HG02970 (cell line): ENCODE measurements at regions not wholly inside any gene's neighbourhood (a gene's known extent, or its start where the extent isn't known, plus 50 kb on each side); places are given as distances from the start of the nearest gene placed in this dataset.

ENCODE experiments used
- ATAC-seq: cut with Tn5 transposase; IDR thresholded peaks from one replicate; pipeline ENCODE4 v1.9.1; 2021; ENCODE audit warnings: mild to moderate bottlenecking, moderate library complexity, moderate number of reproducible peaks; ENCODE audit not compliant: unreplicated experiment, low FRiP score

- no peak for ATAC-seq
These were observed 50.2 kb upstream of the CCND2 start for GRCh38 chr12:4223273-4223845.

DNA sequence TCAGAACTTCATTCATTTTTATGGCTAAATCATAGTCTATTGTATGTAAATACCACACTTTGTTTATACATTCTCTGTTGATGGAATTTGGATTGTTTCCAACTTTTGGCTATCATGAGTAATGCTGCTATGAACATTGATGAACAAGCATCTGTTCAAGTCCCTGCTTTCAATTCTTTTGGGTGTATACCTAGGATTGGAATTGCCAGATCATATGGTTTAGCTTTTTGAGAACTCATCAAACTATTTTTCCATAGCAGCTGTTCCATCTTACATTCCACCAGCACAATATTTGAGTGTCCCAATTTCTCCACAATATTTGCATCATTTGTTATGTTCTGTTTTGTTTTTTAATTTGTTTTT, 52.3 kb upstream of the CCND2 start:
- no peak for ATAC-seq

DNA sequence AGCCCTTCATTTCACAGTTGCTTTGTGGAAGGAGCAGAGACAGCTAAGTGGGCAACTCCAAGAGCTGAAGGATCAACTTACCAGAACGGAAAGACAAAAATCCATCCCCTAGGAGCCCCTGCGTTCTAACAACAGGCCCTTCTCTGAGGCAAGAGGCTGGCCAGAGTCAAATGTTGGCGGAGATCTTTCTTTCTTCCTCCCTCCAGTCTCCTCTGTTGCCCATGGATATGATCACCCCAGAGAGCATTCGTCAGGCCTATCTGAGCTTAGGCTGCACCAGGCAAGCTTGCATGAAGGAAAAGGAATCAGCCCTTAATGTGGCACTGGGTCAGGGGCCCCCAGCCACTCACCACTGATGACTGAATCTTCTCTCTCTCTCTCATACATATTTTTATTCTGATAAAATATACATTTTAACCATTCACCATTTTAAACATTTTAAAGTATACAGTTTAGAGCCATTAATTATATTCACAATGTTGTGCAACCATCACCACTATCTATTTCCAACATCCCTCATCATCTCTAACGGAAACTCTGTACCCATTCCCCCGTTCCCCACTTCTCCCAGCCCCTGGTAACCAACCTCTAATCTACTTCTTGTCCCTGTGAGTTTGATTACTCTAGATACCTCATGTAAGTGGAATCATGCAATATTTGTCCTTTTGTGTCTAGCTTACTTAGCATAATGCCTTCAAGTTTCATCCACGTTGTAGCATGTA, 52.9 kb upstream of the CCND2 start:
- ATAC-seq: no peak

- no peak for ATAC-seq
These were observed 56.5 kb upstream of the CCND2 start for GRCh38 chr12:4217091-4217490.

- peak; percentile 12 for ATAC-seq
These were observed 57.2 kb upstream of the CCND2 start for GRCh38 chr12:4216187-4216927.

DNA sequence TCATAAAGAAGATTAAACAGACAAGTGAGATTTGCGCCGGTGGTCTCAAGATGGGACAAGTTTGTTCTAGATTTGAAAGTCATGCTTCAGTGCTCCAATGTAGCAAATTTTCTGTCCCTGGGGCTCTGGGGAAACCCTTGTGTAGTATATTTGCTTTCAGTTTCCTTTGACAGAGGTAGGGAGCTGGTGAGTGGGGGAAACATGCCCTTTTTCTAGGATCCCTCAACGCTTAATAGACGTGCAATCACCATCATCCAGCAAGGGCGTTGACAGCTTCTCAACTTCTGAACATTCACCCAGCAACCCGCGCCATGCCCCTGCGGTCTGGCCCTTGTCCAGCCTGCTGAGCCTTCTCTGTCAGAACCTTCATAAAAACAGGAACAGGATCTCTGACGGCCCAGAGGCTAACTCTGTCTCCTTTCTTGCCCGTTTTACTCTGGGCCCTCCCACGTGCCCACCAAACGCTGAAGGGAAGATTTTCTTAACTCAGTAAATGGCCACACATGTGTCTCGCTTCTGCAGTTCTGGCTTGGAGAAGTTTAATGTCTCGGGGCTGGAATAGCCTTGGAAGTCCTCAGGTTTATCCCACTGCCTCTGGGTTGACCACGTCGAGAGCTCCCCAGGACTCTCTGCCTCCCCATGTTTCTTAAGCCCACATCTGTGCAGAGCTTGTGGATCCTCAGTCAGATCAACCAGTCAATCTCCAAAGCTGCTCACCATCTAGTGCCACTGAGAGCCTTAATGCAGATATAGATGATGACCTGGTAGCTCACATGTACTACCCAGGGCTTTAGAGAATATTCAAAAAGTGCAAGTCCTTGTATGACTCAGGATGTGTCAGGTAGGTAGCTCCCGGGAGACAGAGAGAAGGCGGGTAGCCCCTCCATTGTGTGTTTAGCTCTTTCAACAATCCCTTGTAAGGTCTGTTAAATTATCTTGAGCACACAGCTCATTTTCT, 58.1 kb upstream of the CCND2 start:
- ATAC-seq: peak; percentile 74

DNA sequence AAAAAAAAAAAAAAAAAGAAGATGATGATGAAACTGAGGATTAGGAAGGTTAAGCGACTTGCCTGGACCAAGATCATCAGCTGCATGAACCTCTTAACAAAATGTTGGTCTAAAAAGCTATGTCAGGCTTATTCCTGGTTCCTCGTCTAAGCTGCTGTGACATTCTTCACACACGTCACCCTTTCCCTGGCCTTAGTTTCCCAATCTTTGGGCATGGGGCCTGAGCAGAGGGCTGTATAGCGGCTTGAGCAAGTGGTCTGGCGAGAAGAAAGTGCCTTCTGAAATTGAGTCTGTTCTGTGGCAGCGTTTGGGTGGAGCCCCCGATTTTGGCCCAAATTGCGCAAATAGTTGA, 58.7 kb upstream of the CCND2 start:
- ATAC-seq: no peak

DNA sequence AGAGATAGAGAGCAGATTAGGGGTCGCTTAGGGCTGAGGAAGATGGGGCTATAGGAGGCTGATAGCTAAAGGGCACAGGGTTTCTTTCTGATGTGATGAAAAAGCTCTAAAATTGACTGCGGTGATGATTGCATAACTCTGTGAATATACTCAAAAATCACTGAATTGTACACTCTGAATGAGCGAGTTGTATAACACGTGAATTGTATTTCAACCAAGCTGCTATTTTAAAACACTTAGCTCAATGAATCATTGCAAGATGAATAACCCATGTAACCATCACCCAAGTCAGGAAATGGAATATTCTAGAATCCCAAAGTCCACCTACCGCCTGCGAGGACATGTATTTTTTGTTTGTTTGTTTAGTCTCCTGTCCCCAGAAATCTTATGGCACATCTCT, 60.1 kb upstream of the CCND2 start:
- ATAC-seq: no peak

DNA sequence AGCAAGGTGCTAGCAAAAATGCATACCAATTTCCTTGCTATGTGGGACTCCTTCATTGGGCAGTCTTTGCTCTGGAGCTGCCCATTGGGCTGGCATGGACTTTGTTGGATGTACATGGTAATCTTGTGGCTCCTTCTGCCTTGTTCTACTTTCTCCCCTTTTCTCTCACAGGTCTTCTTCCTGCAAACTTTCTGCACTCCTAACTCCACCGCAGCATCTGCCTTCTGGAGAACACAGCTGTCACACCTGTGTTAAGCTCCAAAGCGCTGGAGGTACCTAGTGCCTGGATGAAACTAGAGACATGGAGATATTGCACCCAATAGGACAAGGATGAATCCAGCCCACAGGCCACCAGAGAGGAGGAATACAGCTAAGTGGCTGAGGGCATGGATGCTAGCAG, 60.7 kb upstream of the CCND2 start:
- ATAC-seq: no peak

DNA sequence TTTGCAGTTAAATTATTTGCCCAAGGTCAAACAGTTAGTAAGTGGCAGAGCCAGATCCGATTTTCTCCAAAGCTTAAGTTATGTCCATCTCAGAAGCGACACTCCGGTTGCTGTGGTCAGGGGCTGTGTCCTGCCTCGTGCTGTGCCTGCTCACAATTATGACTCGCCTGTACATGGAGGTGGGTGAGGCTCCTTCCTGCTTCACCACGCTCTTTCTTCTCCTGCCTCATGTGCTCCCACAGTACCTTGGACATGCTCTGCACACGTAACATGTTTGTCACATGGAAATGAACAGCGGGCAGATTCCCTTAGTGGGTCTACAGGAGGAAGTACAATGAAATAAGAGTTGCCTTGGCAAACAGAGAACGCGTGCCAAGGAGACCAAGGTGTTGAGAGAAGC, 62.2 kb upstream of the CCND2 start:
- ATAC-seq: no peak

DNA sequence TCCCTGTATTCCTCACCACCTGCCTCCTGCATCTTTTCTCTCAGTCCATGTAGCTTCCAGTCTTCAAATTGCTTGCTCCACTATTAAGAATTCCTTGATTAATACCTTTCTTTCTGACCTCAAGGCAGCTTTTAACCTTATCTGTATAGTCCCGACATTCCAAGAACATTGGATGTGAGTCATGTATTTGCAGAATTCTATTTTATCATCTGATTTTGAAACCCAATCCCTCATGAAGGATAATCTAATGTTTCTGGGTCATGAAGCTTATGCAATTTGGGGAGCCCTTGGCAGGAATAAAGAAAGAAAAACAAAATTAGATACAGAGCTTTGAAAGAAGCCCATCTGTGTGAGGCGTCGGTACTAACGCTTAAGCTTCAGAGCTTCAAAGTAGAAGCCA, 63.4 kb upstream of the CCND2 start:
- ATAC-seq: no peak

- no peak for ATAC-seq
These were observed 67.1 kb upstream of the CCND2 start for GRCh38 chr12:4206470-4206869.

- no peak for ATAC-seq
These were observed 69.7 kb upstream of the CCND2 start for GRCh38 chr12:4203772-4204376.

GRCh38 chr12:4202918-4203317, 70.6 kb upstream of the CCND2 start:
- no peak for ATAC-seq

DNA sequence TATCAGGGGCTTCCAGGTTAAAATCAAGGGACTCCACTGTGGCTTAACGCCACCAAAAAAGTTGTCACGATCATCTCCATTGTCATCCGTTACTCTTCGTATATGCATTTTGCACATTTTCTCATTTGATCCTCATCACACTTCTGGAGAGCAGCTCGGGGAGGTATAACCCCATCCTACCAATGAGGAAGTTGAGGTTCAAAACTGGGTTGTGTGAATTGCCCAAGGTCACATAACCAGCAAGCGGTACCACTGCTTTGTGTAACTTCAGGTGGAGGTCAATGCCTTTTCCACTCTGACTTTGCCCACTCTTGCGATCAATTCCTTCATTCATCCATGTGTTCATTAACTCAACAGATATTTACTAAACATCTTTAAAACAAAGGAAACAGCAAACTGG, 71.1 kb upstream of the CCND2 start:
- no peak for ATAC-seq

DNA sequence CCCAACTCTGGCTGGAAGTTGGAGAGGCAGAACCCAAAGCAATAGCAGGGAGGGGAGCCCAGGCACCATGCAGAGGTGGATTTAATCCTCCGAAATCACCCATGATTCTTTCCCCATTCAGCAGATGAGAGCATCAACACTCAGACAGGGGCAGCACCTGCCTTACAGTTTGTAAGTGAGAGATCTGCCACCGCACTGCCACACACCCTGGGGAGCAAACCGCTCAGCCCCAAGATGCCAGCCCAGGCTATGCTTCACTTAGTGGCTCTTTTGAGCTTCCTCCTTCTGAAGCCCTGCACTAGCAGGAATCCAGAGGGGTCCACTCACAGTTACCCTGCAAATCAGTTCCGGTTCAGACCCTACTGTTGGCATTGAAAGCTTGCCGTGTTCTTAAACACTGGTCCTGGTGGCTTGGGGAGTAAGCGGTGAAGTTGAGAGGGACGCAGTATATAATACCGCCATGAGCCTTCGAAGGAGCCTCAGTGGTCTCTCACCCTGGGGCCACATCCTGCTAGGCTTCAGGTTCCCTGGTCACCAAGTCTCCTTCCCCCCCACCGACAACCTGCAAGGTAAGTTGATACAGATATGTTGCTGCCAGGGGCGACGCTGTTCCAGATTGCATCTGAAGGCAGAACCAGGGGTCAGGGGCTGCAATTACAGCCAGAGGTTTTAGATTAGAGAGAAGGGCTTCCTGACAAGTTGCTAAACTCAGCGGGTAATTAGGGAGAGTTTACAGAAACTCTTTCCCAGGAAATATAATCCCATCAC, 72.0 kb upstream of the CCND2 start:
- ATAC-seq: no peak

- ATAC-seq: no peak
These were observed 75.4 kb upstream of the CCND2 start for GRCh38 chr12:4197922-4198763.

- no peak for ATAC-seq
These were observed 76.6 kb upstream of the CCND2 start for GRCh38 chr12:4196805-4197420.
